Hepatocyte (in vitro differentiated cells): ENCODE measurements at regions not wholly inside any gene's neighbourhood (a gene's known extent, or its start where the extent isn't known, plus 50 kb on each side); places are given as distances from the start of the nearest gene placed in this dataset.

ENCODE experiments used
- DNase-seq: peaks from one replicate; pipeline ENCODE4 v3.0.0-alpha.2; 2016; ENCODE audit warnings: low spot score
- H2AFZ ChIP-seq: fragments of 200-600 bp; sonication (generic); 2 replicates; pipeline ENCODE4 v1.6.0; 2016; ENCODE audit warnings: antibody characterized with exemption, mild to moderate bottlenecking
- H3K27ac ChIP-seq: fragments of 200-600 bp; sonication (generic); 2 replicates; pipeline ENCODE4 v1.5.1; 2016; ENCODE audit warnings: mild to moderate bottlenecking
- H3K27me3 ChIP-seq: fragments of 200-600 bp; sonication (generic); 2 replicates; pipeline ENCODE4 v1.6.1; 2016
- H3K36me3 ChIP-seq: fragments of 200-600 bp; sonication (generic); replicated peaks from 2 replicates; pipeline ENCODE4 v1.5.1; 2016; ENCODE audit warnings: low read depth; ENCODE audit not compliant: insufficient read depth
- H3K4me1 ChIP-seq: fragments of 200-600 bp; sonication (generic); 2 replicates; pipeline ENCODE4 v1.5.1; 2016; ENCODE audit warnings: mild to moderate bottlenecking, moderate library complexity; ENCODE audit not compliant: insufficient read depth
- H3K4me2 ChIP-seq: fragments of 200-600 bp; sonication (generic); 2 replicates; pipeline ENCODE4 v1.6.0; 2016
- H3K4me3 ChIP-seq: fragments of 200-600 bp; sonication (generic); 2 replicates; pipeline ENCODE4 v1.5.1; 2016; ENCODE audit warnings: mild to moderate bottlenecking
- H3K79me2 ChIP-seq: fragments of 200-600 bp; sonication (generic); 2 replicates; pipeline ENCODE4 v1.6.0; 2017; ENCODE audit warnings: mild to moderate bottlenecking
- H3K9me2 ChIP-seq: fragments of 200-600 bp; sonication (generic); replicated peaks from 2 replicates; pipeline ENCODE4 v1.6.0; 2017; ENCODE audit warnings: mild to moderate bottlenecking; ENCODE audit not compliant: insufficient read depth
- H3K9me3 ChIP-seq: fragments of 200-600 bp; sonication (generic); 2 replicates; pipeline ENCODE4 v1.5.1; 2016; ENCODE audit warnings: low read depth, mild to moderate bottlenecking
- H4K20me1 ChIP-seq: fragments of 200-600 bp; sonication (generic); 2 replicates; pipeline ENCODE4 v1.6.0; 2016; ENCODE audit warnings: mild to moderate bottlenecking; ENCODE audit not compliant: insufficient read depth, poor library complexity, severe bottlenecking
- EZH2 ChIP-seq: fragments of 200-600 bp; sonication (generic); IDR thresholded peaks from 2 replicates; pipeline ENCODE4 v1.6.1; 2016; ENCODE audit warnings: antibody characterized with exemption, mild to moderate bottlenecking, borderline replicate concordance
- EZH2phosphoT487 ChIP-seq: fragments of 200-600 bp; sonication (generic); IDR thresholded peaks from one replicate; pipeline ENCODE4 v1.6.1; 2018; ENCODE audit warnings: antibody characterized with exemption, mild to moderate bottlenecking, low read depth, moderate library complexity; ENCODE audit not compliant: unreplicated experiment, severe bottlenecking
- WGBS: methylation state at CpG from one replicate; pipeline ENCODE4 v1.1.6; 2016; ENCODE audit warnings: low lambda C conversion rate; ENCODE audit errors: missing lambda C conversion rate; 5-methylcytosine and 5-hydroxymethylcytosine counted together
- TF ChIP-seq, protein P1 (sequence below): fragments of 200-600 bp; sonication (generic); IDR thresholded peaks from 2 replicates; pipeline ENCODE4 v1.5.1; 2016; ENCODE audit warnings: antibody characterized with exemption, mild to moderate bottlenecking; ENCODE audit not compliant: poor library complexity

DNA sequence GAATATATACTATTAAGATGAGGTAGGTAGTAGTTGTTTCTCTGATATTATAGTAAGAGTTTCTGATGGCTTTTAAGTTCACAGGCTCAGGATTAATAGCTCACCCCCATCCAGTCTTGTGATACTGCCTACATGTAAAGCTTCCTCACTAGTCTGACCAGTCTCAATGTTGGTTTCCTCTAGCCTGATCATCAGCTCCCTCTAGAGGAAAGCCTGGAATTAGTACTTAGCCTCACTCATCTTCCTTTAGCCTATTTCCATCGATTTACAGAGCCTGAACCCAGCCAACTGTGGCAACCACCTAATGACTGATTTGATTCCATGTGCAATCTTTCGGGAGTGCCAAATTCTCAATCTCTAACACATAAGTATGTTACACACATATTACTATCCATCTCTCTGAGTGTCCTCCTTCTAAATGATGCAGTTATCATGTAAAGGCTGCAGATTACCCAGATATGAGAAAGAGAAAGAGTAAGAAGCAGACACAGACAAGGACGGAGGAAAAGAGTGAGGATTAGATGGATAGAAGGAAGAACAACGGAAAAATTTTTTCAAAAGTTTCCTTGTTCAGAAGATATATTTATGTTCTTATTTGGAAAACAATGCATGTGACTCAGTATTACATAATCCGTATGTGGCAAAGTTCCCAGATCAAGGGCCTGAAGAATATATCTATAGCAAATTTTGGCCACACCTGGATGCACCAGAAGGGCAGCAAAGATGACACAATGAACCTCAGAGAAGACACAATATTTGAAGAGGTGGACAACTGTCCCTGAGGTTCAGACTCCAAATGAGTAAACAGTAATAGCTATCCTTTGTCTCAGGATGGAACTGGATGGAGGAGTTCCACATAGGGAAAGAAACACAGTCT lies 333.7 kb downstream of the ELAVL2 start:
- Histone ChIP-seq H3K36me3 (no peaks in the 10 kb centered on the region), H3K9me3 (no peaks in the 10 kb centered on the region), H3K4me2 (no peak overlapping the region), H2AFZ (no peak overlapping the region), H3K4me3 (no peak overlapping the region), H3K4me1 (no peaks in the 10 kb centered on the region), H3K79me2 (no peaks in the 10 kb centered on the region), H3K27ac (no peak overlapping the region), H3K27me3 (peaks cover 8% of the 10 kb centered on the region), H3K9me2 (no peaks in the 10 kb centered on the region), H4K20me1 (no peaks in the 10 kb centered on the region)
- peak; percentile 73 for DNase-seq
- TF ChIP-seq, protein P1, sequence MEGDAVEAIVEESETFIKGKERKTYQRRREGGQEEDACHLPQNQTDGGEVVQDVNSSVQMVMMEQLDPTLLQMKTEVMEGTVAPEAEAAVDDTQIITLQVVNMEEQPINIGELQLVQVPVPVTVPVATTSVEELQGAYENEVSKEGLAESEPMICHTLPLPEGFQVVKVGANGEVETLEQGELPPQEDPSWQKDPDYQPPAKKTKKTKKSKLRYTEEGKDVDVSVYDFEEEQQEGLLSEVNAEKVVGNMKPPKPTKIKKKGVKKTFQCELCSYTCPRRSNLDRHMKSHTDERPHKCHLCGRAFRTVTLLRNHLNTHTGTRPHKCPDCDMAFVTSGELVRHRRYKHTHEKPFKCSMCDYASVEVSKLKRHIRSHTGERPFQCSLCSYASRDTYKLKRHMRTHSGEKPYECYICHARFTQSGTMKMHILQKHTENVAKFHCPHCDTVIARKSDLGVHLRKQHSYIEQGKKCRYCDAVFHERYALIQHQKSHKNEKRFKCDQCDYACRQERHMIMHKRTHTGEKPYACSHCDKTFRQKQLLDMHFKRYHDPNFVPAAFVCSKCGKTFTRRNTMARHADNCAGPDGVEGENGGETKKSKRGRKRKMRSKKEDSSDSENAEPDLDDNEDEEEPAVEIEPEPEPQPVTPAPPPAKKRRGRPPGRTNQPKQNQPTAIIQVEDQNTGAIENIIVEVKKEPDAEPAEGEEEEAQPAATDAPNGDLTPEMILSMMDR: peak; percentile 72
- no peak for TF ChIP-seq EZH2
- 65% methylated on average over 5 of the region's 5 CpGs for WGBS

GRCh38 chr9:23493219-23493618 lies 332.8 kb downstream of the ELAVL2 start:
- peaks cover 8% of the 10 kb centered on the region for H3K27me3 ChIP-seq
- H3K36me3 ChIP-seq: no peaks in the 10 kb centered on the region
- H3K79me2 ChIP-seq: no peaks in the 10 kb centered on the region
- TF ChIP-seq, protein P1: no peak
- TF ChIP-seq EZH2 (no peak), EZH2phosphoT487 (no peak)
- H3K4me3 ChIP-seq: no peak overlapping the region
- H4K20me1 ChIP-seq: no peaks in the 10 kb centered on the region
- no peak overlapping the region for H2AFZ ChIP-seq
- no peak overlapping the region for H3K4me2 ChIP-seq
- no peak for DNase-seq
- 75% methylated on average over 5 of the region's 5 CpGs for WGBS
- no peaks in the 10 kb centered on the region for H3K4me1 ChIP-seq
- H3K9me2 ChIP-seq: no peaks in the 10 kb centered on the region
- H3K27ac ChIP-seq: no peak overlapping the region
- no peaks in the 10 kb centered on the region for H3K9me3 ChIP-seq

GRCh38 chr9:23496489-23497136 lies 329.4 kb downstream of the ELAVL2 start:
- 84% methylated on average over 2 of the region's 2 CpGs for WGBS
- Histone ChIP-seq H3K4me3 (no peak overlapping the region), H4K20me1 (no peaks in the 10 kb centered on the region), H3K4me1 (no peaks in the 10 kb centered on the region), H3K9me2 (no peaks in the 10 kb centered on the region), H3K9me3 (no peaks in the 10 kb centered on the region), H3K27ac (no peak overlapping the region), H2AFZ (no peak overlapping the region), H3K36me3 (no peaks in the 10 kb centered on the region), H3K27me3 (peaks cover 8% of the 10 kb centered on the region), H3K79me2 (no peaks in the 10 kb centered on the region), H3K4me2 (no peak overlapping the region)
- DNase-seq: no peak
- no peak for TF ChIP-seq EZH2phosphoT487

DNA sequence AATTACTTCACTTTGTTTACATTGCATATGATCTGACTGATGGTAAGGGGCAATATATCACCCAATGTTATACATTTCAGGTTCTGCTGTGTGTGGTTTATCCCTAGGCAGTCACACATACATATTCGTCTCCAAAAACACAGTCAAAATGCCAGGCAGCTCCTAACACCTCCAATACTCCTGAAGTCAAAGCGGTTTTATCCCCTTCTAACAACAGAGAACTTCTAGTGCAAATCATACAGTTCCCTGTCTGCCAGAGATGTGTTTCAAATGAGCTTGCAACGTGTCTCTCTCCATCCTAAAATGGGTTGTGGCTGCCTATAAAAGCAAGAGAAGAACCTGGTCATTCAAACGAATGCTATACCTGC lies 328.9 kb downstream of the ELAVL2 start:
- no peaks in the 10 kb centered on the region for H3K9me2 ChIP-seq

More for the DNA sequence above, 328.9 kb downstream of the ELAVL2 start:
- no peak overlapping the region for H3K27ac ChIP-seq
- WGBS: 81% methylated on average over 4 of the region's 4 CpGs
- H3K4me1 ChIP-seq: no peaks in the 10 kb centered on the region
- no peak for DNase-seq
- no peak for TF ChIP-seq EZH2phosphoT487
- TF ChIP-seq, protein P1: no peak
- TF ChIP-seq EZH2: no peak
- H3K4me2 ChIP-seq: no peak overlapping the region
- H3K79me2 ChIP-seq: no peaks in the 10 kb centered on the region
- H2AFZ ChIP-seq: no peak overlapping the region
- no peaks in the 10 kb centered on the region for H4K20me1 ChIP-seq
- H3K27me3 ChIP-seq: peaks cover 8% of the 10 kb centered on the region
- no peaks in the 10 kb centered on the region for H3K36me3 ChIP-seq
- H3K4me3 ChIP-seq: no peak overlapping the region
- H3K9me3 ChIP-seq: no peaks in the 10 kb centered on the region
